AML-193 (cell line): ENCODE measurements at regions not wholly inside any gene's neighbourhood (a gene's known extent, or its start where the extent isn't known, plus 50 kb on each side); places are given as distances from the start of the nearest gene placed in this dataset.

Experiments
- DNase-seq, 2 experiments: peaks; one replicate each; lab custom pipeline; 2025; lab: John Stamatoyannopoulos, UW

DNA sequence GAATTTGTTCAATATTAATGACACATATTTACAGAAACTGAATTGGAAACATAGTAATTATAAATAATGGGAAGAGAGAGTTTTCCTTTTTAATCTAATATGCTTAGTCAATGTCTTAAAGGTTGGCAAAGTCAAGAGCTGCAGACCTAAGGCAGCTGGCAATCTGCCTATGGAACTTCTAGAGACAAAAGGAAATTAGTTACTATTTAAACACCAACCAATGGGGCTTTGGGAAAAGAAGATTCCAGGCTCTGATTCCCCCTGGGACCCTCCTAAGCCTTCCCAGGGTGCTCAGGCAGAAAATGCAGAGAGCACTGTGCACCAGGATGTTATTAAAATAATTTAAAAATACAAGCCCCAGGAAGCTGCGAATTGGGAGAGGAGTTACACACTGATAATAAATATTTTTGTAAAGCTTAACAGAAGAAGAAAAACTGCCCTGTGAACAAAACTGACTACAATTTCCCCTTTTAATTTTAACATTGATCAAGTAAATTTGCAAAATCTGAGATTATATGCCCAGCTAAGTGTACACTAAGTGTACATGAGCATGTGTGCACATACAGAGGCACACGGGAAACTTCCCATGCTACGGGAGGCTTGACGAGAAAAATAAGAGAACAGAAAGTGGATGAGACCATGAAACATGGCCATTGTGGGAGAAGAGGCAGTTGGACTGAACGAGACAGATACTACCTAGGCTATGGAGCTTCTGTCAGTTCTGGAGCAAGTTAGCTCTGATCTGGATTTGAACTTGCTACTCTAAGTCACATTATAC, 77.4 kb upstream of the ADAMTS16 start:
- no peak for DNase-seq

DNA sequence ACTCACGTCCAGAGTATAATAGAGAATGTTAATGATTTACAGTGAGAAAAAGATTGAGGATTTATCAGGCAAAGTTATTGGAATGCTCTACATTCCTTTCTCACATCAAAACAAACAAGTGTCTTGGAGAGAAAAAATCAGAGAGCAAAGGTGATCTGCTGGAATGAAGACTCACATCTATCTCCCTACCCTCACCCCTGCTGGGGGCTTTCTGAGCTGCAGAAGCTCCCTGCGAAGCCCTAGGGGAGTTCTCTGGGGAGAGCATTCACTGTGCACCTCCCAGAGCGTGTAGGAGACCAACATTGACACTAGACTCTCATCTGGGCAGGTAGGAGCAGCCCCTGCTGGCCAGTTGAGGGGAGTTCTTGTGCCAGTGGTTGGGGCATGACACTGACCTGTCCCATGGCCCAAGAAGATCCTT, 76.6 kb upstream of the ADAMTS16 start:
- no peak for DNase-seq

DNA sequence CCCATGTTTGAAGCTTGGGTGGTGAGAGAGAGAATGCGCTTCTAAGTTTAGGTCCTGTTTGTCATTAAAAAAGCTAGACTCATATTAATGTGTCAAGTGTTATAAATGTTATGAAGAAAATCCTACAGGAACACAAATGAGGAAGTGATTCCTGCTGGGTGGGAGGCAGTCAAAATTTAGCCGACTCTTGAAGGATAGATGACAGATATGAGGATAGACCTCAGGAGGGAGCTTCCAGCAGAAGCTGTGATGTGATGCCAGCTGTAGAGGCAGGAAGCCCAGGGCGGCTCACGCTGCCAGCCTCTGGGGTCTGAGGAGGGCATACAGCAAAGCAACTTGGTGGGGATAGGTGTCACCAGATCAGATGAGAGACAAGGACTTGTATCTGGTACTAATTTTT, 74.7 kb upstream of the ADAMTS16 start:
- no peak for DNase-seq

DNA sequence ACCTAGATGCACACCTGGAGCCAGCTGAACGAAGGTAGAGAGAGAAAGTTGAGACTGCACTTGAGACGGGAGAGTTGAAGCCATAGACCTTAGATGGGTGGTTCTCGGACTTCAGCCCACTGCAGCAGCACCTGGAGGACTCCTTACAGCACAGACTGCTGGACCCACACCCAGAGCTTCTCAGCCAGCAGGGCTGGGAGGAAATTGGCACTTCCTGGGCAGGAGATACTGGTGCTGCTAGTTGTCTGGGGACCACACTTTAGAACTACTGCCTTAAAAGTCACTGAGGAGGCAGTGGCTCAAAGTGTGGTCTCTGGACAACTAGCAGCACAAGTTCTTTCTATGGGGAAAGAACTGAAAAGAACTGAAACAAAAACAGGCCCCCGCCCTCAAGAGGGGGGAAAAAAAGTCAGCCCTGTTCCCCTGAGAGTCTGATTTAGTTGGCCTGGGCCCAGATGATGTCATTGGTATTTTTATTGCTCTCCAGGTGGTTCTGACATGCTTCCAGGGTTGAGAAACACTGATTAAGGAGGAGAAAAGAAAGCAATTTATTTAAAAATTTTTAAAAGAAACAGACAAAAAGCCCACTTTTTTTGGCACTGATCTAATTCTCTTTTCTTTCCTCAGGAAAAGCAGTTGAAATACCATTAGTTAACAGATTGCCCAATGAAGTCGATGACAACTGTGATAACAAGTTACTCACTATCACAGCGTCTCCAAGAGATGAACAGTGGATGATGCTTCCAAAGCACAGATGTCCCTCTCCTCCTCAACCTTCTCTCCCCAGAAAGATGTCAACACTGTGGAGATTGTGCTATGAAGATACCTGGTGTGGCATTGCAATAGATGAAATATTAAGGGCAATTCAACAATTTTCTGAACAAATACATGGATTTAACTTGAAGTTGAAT, 73.6 kb upstream of the ADAMTS16 start:
- DNase-seq, result no peak

DNA sequence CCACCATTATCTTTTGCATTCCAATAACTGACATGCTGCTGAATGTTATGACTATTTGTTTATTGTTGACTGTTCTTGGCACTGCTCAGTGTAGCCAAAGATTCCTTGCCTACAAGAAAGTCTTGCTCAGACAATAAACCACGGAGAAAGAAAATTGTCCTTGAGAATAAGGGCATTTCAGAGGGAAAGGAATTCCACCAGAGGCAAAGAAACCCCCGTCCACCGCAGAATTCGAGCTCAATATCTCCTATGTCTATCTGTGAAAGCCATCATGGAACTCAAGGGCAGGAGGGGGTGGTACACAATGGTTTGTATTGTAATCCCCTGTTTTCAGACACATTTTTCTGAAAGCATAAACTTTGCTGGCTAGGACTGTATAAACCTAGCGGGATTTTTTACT, 70.3 kb upstream of the ADAMTS16 start:
- no peak for DNase-seq

DNA sequence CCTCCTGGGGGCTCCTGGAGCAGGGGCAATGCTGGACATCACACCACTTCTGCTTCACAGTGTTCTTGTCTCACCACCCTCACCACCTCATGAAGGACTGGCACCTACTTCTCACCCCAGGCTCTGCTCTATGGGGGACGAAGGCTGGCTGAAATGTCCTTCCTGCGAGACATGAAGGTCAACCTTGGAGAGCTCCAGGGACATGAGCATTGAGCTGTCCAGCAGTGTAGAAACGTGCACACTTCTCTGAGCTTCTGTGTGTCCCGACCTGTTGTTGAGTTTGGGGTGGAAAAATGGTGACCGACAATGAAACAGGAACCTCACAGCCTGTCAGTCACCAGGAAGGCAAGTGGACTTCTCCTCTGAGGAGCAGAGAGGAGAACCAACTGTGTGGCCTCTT, 68.6 kb upstream of the ADAMTS16 start:
- no peak for DNase-seq

DNA sequence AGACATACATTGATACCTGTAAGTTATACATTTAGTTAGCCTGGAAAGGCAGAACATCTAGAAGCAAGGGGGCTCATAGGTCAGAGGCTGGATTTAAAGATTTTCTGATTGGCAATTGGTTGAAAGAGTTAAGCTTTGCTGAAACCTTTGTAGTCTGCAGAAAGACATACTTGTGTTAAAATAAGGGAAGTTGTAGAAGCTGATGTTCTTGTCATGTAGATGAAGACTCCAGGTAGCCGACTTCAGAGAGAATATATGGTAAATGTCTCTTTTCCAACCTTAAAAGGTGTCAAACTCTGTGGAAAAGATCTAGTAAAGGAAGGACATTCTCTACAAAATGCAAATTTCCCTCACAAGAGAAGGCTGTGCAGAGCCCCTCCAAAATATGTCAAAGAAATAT, 62.9 kb upstream of the ADAMTS16 start:
- no peak for DNase-seq

DNA sequence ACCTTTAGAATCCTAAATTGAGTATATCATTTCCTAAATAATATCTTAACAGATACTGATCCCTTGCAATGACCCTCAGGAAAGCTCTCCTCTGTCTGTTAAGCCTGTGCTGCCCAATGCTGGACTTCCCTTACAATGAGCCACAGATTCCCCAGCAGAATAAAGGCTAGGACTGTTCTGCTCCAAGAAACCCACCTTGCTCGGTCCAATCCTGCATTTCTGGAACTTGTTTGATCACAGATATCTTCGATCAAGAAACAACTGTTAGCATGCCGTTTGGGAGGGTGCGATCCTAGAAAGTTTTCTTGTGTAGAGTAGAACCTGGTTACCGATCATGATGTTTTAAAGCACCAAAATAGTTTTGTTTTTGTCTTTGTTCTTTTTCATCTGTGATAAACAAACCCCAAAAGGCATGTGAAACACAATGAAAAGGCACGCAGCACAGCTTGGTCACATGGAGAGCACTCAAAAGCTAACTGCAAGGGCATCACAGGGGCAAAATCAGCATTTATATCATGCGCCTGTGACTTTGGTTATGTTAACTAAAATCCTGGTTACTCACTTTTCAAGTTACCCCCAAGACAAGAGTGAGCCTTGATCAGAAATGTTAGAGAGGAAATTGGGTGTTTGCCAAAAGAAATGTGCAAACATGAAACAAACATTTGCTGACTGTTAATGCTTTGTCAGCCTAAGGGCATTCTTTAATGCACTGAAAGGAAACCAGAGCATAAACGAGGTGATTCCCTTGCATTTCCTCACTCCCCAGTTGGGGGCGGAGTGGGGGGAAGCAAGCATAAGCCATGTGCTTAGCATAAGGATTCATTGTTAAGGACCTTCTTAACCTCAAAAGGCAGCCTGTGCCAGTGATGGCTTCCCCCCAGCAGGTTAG, 61.9 kb upstream of the ADAMTS16 start:
- DNase-seq, result no peak

DNA sequence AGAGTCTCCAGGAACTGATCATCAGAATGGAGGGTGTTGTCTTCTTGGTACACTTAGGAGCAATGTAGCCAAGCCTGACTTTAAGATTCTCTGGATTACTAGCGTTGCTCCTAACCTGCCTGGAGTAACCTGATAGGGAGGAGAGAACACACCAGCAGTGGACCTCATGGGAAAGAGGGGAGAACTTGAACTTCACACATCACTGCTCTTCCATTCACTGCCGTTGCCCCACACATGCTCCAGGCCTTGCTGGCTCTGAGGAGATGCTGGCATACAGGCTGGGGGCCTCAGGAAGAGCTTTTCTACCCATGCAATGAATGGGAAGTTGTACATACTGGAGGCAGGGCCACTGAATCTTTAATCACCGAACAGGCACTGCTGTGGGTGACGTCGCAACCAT, 60.3 kb upstream of the ADAMTS16 start:
- DNase-seq, result no peak

DNA sequence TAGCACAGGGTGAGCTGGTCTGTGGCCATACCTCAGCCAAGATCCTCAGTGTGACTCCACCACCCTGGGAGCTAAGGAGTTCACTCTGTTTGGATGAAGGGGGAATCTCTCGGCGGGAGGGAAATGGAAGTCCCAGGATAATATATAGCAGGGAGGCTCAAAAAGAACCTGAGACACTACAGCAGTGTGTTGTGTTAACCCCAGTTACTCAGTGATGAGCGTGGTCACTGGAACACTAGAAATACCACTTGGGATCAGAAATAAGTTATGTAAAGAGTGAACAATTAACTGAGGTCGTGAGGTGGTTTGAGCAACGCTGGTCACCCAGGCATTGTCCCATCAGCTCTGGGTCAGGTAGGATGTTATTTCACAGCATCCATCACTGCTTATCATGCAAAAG, 59.3 kb upstream of the ADAMTS16 start:
- DNase-seq, result no peak

DNA sequence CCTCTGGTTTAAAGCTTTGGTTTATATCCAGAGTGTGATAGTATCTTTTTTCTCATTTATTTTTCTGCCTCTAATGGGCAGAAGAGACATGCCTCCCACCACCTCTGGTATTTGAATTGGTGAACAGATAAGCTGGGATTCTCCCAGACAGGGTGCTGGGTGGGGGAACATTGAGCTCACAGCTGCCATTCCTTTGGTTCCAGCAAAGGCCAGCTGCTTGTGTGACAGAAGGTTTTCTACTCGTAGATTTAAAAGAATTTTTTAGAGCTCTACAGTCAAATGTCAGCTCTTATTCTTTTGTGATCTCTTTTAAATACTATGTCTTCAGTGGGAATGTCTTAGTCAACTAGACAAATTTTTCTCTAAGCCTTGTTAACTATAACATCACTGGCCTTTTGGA, 54.7 kb upstream of the ADAMTS16 start:
- no peak for DNase-seq

DNA sequence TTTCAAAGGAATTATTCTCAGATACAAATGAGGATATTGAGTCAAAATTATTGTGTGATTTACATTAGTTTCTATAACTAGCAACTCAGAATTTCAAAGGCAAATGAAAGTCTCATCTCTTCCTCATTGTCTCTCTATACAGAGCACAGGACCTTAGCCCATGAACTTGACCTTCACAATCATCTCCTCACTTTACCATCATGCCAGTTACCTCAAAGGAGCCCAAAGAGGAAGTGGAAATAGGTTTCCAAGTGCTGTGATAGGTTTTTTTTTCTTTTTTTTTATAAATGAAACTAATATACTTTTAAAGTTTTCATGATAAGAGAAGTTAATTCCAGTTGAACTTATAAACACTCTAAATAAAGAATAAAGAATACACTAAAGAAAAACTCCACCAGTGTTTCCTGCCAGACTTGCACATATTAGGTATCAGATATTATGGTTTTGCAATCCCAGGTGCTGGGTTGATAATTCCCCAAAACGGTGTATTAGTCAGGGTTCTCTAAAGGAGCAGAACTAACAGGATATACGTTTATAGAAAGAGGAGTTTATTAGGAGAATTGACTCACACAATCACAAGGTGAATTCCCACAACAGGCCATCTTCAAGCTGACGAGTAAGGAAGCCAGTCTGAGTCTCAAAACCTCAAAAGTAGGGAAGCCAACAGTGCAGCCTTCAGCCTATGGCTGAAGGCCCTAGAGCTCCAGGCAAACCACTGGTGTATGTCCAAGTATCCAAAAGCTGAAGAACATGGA, 50.1 kb upstream of the ADAMTS16 start:
- DNase-seq, result no peak
